Endothelial cell of umbilical vein (primary cell): ENCODE measurements at regions not wholly inside any gene's neighbourhood (a gene's known extent, or its start where the extent isn't known, plus 50 kb on each side); places are given as distances from the start of the nearest gene placed in this dataset.

Experiments
- BruUV-seq: library from RNA; stranded (reverse); fragments of 400-500 nt; replicated peaks from 2 replicates; lab custom pipeline; 2021; lab: Mats Ljungman, UMichigan
- CTCF ChIA-PET: fragments of 300-600, 350-600 bp; sonication (Branson Sonifier 250); formaldehyde crosslinking; loops from one replicate; lab custom pipeline; 2021; ENCODE audit warnings: antibody characterized with exemption, inconsistent platforms; lab: Charles Lee
- POLR2A ChIA-PET: fragments of 300-600, 350-600 bp; sonication (Branson Sonifier 250); formaldehyde crosslinking; loops from one replicate; lab custom pipeline; 2021; ENCODE audit warnings: antibody characterized with exemption, inconsistent platforms; lab: Charles Lee
- DNase-seq: peaks from one replicate; pipeline ENCODE4 v3.0.0-alpha.2; 2011; ENCODE audit warnings: low read depth, low spot score
- FAIRE-seq: peaks from 2 replicates; lab custom pipeline; 2011; peaks lifted over from hg19 to GRCh38; lab: Jason Lieb, UNC
- H2AFZ ChIP-seq: 2 replicates; pipeline ENCODE4 v1.6.0; 2012; ENCODE audit warnings: low read depth, low read length, control low read depth, inconsistent platforms
- H3K27ac ChIP-seq: 2 replicates; pipeline ENCODE4 v1.5.1; 2011; ENCODE audit warnings: low read depth, mild to moderate bottlenecking, control low read depth, low read length, moderate library complexity; ENCODE audit not compliant: insufficient read depth
- H3K27me3 ChIP-seq, 2 experiments: 2 replicates each; pipeline versions ENCODE4 v1.6.0 to v1.6.1; 2011; ENCODE audit warnings: low read length in 2 of 2, mixed read lengths in 1 of 2; ENCODE audit not compliant: control insufficient read depth in 2 of 2, insufficient read depth in 2 of 2
- H3K36me3 ChIP-seq, 2 experiments: 2 replicates in 1 of 2; 3 replicates in 1 of 2; pipeline ENCODE4 v1.5.1; 2011; ENCODE audit warnings: low read length in 2 of 2, mild to moderate bottlenecking in 1 of 2, moderate library complexity in 1 of 2; ENCODE audit not compliant: control insufficient read depth in 2 of 2, insufficient read depth in 2 of 2; ENCODE audit errors: extremely low read depth in 1 of 2
- H3K4me1 ChIP-seq: 3 replicates; pipeline ENCODE4 v1.5.1; 2011; ENCODE audit warnings: mild to moderate bottlenecking, low read length; ENCODE audit not compliant: control insufficient read depth, insufficient read depth; ENCODE audit errors: extremely low read depth
- H3K4me2 ChIP-seq: 2 replicates; pipeline ENCODE4 v1.6.1; 2011; ENCODE audit warnings: low read length, control low read depth, mixed read lengths; ENCODE audit not compliant: insufficient read depth
- H3K4me3 ChIP-seq, 3 experiments: fragments of 200-600 bp in 1 of 3; sonication (generic), shearing (Covaris generic) in 1 of 3; replicated peaks in 1 of 3; 2 replicates each; pipeline ENCODE4 v1.5.1; 2011 to 2016; ENCODE audit warnings: control low read depth in 3 of 3, low read length in 3 of 3, mild to moderate bottlenecking in 2 of 3, inconsistent platforms in 1 of 3, low read depth in 1 of 3, moderate library complexity in 1 of 3; ENCODE audit not compliant: insufficient read depth in 1 of 3
- H3K79me2 ChIP-seq: 2 replicates; pipeline ENCODE4 v1.6.0; 2012; ENCODE audit warnings: low read length, inconsistent platforms; ENCODE audit not compliant: control insufficient read depth, insufficient read depth
- H3K9ac ChIP-seq: replicated peaks from 2 replicates; pipeline ENCODE3; 2011; ENCODE audit warnings: low read length, control low read depth; ENCODE audit not compliant: insufficient read depth; ENCODE audit errors: extremely low read depth
- H3K9me1 ChIP-seq: replicated peaks from 3 replicates; pipeline ENCODE4 v1.6.0; 2011; ENCODE audit warnings: mild to moderate bottlenecking, low read length; ENCODE audit not compliant: control insufficient read depth, insufficient read depth; ENCODE audit errors: extremely low read depth
- H3K9me3 ChIP-seq: replicated peaks from 2 replicates; pipeline ENCODE4 v1.5.1; 2012; ENCODE audit warnings: low read length, inconsistent platforms; ENCODE audit not compliant: control insufficient read depth, insufficient read depth
- H4K20me1 ChIP-seq: replicated peaks from 2 replicates; pipeline ENCODE3; 2011; ENCODE audit warnings: mild to moderate bottlenecking, low read length; ENCODE audit not compliant: control insufficient read depth, insufficient read depth; ENCODE audit errors: extremely low read depth
- EZH2 ChIP-seq: IDR thresholded peaks from 2 replicates; pipeline ENCODE4 v1.6.1; 2012; ENCODE audit warnings: borderline replicate concordance, low read depth, mild to moderate bottlenecking, moderate library complexity, low read length, inconsistent platforms; ENCODE audit not compliant: severe bottlenecking
- POLR2A ChIP-seq: IDR thresholded peaks from 2 replicates; pipeline ENCODE4 v1.6.1; 2012; ENCODE audit warnings: low read depth, mild to moderate bottlenecking, control low read depth, low read length
- dilution Hi-C: fragments of 300-500 bp; cut with MboI; formaldehyde crosslinking; loops from one replicate; pipeline ENCODE4 v1.15.0; 2019; ENCODE audit warnings: low sequenced_read_pairs; ENCODE audit not compliant: extremely low pct_ligation_motif_present
- intact Hi-C: fragments of 100-400 bp; cut with micrococcal nuclease; formaldehyde crosslinking; loops from one replicate; pipeline ENCODE4 v1.10.0; 2022
- TF ChIP-seq, protein P1 (sequence below): IDR thresholded peaks from 2 replicates; pipeline ENCODE4 v1.6.1; 2011; ENCODE audit not compliant: insufficient read depth, insufficient read length
- TF ChIP-seq, protein P2 (sequence below), 2 donors: IDR thresholded peaks; 1 replicate in 1 of 2; 2 replicates in 1 of 2; pipeline ENCODE4 v1.5.1; 2011; ENCODE audit warnings: low read length in 2 of 2, mild to moderate bottlenecking in 2 of 2, moderate library complexity in 2 of 2, control low read depth in 1 of 2, inconsistent platforms in 1 of 2, low read depth in 1 of 2; ENCODE audit not compliant: insufficient read depth in 1 of 2; ENCODE audit errors: extremely low read depth in 1 of 2

DNA sequence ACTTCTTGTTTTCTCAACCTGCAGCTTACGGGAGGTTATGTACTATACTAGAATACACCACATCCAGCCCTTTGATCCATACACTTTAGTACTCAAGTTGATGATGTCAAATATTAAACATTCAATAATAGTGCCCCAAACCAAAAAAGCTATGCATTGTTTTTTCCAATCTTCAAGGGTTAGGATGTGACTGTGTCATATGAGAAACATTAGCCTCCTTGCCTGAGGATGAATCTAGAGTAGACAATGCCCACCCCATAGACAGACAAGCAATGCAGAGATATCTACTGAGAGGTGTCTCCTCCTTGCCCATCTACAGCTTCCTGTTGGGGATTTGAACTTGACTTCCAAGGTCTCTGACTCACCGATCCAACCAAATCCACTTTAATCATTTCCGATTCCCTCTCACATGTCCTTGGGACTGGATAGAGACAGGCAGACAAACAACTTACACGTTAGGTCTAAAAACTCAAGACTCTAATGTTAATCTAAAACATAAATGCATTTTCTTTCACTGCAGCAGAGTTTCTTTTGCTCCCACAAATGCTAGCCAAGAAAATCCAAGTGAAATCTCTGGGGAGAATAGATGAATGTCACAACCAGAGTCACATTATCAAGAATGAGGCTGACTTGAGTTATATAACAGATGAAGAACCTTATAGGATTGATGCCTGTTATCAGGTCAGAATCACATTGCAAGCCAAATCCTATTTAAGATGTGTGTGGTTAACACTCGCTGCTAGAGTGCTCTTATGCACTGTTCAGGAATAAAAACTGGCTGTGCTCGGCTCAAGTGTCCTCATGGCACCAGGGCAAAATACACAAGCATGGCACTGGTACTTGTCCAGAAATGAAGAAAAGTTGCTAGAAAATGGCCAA, 75.5 kb upstream of the TNFAIP3 start:
- FAIRE-seq (no peak), DNase-seq (no peak)
- intact Hi-C loops (no loop called here), dilution Hi-C loops (no loop called here)
- BruUV-seq, result no TSS peak
- Histone ChIP-seq H3K9me3 (no peaks in the 10 kb centered on the region), H3K27ac (no peak overlapping the region), H3K27me3 (no peaks in the 10 kb centered on the region), H3K9me1 (no peaks in the 10 kb centered on the region), H3K36me3 (no peaks in the 10 kb centered on the region), H3K9ac (no peak overlapping the region), H2AFZ (no peak overlapping the region), H3K4me1 (no peaks in the 10 kb centered on the region), H3K4me2 (no peak overlapping the region), H4K20me1 (no peaks in the 10 kb centered on the region), H3K4me3 (no peak overlapping the region), H3K79me2 (no peaks in the 10 kb centered on the region)
- CTCF ChIA-PET, result interaction anchor here (0.9 to 1.6 kb wide), 3 partner anchors 8 to 75 kb away, joined by 3 to 14 read pairs (median 5); partner anchors contain the start of gene TNFAIP3
- POLR2A ChIA-PET, result no interaction called here
- no peak for TF ChIP-seq EZH2
- TF ChIP-seq, protein P1, sequence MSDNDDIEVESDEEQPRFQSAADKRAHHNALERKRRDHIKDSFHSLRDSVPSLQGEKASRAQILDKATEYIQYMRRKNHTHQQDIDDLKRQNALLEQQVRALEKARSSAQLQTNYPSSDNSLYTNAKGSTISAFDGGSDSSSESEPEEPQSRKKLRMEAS, result no peak
- TF ChIP-seq, protein P2, sequence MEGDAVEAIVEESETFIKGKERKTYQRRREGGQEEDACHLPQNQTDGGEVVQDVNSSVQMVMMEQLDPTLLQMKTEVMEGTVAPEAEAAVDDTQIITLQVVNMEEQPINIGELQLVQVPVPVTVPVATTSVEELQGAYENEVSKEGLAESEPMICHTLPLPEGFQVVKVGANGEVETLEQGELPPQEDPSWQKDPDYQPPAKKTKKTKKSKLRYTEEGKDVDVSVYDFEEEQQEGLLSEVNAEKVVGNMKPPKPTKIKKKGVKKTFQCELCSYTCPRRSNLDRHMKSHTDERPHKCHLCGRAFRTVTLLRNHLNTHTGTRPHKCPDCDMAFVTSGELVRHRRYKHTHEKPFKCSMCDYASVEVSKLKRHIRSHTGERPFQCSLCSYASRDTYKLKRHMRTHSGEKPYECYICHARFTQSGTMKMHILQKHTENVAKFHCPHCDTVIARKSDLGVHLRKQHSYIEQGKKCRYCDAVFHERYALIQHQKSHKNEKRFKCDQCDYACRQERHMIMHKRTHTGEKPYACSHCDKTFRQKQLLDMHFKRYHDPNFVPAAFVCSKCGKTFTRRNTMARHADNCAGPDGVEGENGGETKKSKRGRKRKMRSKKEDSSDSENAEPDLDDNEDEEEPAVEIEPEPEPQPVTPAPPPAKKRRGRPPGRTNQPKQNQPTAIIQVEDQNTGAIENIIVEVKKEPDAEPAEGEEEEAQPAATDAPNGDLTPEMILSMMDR (IDR thresholded peaks at IDR 0.05; ENCODE audit: extremely low read depth in 1 of 2, insufficient read depth in 1 of 2, low read depth in 1 of 2, low read length in 2 of 2), result no peak
- no peak for TF ChIP-seq POLR2A
